HG02763 (cell line): ENCODE measurements at regions not wholly inside any gene's neighbourhood (a gene's known extent, or its start where the extent isn't known, plus 50 kb on each side); places are given as distances from the start of the nearest gene placed in this dataset.
"Not testable (repeated sequence)": the region's sequence is repeated elsewhere in the genome, so short reads cannot be mapped to it uniquely, and the experiment has no call there.

Experiments used
- ATAC-seq: cut with Tn5 transposase; IDR thresholded peaks from one replicate; pipeline ENCODE4 v1.9.1; 2021; ENCODE audit warnings: mild to moderate bottlenecking, moderate library complexity; ENCODE audit not compliant: unreplicated experiment

DNA sequence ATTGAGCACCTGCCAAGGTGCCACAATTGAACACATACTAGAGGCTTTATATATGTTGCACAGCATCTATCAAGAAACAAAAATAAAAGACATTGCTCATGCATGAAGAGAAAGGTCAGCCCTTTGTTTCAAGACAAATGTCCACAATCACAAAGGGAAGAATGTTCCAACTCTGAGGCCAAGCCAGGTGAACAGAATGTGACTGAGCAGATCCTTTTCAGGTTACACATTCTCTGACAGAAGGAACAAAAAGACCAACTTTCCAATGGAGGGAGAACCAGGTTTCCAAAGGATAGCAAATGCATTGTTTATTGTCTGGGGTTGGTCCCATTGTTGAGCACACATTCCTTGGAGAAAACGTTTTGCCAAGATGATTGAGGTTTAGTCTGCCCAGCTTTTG, 50.2 kb upstream of the FAM174B start:
- no peak for ATAC-seq

DNA sequence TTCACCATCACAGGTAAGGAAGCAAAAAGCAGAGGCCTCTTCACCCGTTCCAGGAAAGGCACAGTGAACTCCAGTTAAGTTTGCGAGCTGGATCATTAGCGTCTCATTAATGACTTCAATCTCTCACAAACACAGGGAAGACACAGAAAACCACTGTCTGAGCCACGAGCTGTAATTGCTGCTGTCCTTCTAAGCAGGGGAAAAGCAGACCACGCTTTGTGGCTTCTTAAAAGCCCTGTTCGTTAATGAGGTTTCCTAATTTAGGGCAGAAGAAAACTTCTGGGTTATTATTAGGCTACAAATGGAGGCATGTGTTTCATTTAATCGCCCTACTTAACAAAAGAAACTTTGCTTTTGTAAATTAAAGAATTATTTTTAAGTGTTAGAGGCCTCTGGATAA, 50.6 kb upstream of the FAM174B start:
- no peak for ATAC-seq

DNA sequence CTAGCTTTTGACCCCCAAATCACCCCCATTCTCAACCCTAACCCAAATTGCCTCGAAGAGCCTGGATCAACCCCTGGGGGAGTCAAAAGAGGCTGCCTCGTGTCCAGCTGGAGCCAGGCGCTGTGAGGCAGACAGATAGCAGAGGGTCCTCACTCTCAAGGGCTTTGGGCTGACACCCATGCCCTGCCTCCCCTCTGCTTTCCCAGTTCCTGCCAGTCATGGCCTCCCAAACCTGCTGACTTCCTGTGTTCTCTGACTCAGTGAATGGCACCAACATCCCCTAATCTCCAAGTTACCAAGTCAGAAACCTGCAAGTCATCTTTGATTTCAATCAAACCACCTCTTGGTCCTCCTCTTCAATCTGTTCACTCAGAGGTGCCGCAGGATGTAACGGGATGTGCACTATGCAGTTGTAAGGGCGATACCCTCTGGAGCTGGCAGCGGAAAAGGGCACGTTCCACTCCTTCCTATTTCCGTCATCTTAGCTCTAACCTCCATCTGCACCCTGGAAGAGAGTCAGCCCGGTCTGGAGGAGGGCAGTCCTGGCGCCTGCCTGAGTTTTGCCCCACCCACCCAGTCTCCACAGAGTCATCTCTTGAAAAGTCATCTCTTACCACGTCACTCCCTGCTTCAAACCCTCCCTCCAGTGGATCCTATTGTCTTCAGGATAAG, 52.4 kb upstream of the FAM174B start:
- no peak for ATAC-seq

DNA sequence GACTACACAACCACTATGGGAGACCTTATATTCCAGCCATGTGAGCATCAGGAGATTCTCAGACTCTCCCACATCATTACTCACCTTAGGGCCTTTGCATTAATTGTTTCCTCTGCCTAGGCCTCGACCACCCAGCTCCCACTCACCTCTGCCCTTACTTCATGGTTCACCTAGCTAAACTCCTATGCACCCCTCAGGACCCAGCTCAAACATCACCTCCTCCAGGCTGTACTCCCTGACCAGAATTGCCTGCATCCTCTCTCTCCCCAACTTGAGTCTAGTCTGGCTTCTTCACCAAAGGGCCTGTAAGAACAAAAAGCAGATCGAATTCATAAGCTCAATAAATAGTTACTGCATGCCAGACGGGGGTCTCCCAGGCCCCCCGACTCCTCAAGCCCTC, 53.1 kb upstream of the FAM174B start:
- no peak for ATAC-seq

DNA sequence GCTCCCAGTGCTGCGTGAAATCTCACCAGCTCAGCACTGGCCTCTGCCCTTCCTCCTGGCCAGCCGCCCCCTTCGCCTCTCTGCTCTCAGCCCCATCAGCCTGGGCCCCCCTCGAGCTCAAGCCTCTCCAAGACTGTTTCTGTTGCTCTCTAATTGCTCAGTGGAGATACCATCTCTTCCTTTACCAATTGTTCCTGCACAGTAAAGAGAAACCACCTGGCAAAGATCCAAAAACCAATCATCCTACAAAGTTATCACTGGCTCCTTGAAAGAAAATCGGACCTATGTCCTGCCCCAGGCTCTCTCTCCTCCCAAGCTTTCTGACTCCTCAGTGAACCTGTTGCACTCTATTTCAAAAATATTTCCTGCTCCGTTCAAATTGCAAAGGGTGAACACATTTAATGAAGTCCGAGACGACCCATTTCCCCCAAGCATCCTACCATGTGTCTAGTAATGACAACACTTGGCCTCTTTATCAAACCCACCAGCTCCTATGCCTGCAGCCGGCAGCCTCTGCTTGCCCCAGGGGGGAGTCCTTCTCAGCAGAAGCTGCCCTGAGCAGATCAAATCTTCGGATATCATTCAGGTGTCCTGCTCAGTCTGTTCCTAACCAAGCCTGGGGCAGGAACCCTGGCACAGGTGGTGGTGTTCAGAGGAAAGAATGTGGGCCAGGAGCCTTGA, 53.7 kb upstream of the FAM174B start:
- no peak for ATAC-seq

DNA sequence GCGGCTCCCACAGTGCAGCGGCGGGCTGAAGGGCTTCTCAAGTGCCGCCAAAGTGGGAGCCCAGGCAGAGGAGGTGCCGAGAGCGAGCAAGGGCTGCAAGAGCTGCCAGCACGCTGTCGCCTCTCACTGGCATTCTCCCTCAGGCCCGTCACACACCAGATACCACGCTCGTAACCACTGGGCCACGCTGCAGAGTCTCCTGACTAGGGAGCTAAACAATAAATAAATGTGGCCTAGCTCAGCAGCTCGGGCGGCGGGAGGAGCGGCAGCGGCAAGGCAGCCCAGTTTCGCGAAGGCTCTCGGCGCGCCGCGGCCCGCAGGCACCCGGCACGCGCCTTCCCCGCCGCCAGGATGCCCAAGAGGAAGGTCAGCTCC, 55.9 kb upstream of the FAM174B start:
- no peak for ATAC-seq

DNA sequence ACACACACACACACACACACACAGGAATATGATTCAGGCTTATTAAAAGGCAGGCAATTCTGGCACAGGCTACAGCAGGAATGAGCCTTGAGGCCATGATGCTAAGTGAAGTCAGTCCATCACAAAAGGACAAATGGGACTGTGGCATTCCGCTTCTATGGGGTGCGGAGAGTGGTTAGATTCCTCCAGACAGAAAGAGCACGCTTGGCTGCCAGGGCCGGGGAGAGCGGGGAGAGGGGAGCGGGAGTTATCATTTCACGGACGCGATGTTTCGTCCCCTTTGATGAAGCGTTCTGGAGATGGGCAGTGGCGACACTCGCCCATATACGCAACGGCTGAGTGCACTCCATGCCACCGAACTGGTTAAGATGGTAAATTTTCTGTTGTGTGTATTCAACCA, 58.5 kb upstream of the FAM174B start:
- no peak for ATAC-seq

DNA sequence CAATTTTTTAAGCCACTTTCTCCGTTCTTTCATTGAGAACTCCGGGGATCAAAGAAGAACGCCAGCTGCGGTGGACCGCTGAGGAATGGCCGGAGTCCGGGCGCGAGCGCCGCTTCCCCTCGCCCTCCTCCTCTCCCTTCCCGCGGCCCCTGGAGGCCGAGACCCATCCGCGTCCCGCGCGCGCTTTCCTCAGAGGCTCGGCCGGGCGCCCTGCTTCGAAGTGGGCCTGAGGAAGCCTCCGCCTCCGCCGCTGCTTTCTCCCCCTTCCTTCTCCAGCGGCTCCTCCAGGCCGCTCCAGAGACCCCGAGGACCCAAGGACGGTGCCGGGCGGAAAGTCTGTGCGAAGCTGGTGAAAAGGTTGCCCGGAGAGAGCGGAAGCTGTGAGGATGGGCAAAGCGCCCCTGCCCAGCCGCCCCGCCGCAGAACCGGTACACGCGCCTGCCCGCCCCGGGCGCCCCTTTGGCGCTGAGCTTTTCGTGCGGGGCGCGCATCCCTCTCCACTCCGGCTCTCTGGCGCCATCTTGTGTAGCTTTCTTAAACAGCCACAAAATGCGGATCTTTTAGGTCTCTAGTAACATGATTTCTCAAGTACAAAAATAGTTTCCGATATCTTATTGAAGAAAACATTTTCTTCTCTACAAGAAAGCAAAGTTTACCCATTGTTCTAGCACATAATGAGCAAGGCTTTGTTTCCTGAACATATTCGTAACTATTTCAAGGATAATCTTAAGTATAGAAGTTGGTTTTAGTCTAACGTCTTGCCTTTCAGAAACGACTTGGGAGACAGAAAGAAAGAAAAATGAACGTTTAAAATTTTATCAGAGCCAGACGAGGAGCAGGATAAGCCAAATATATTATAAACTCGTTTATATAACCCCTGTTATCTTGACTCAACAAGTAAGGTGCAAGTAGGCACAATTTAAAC, 59.2 kb upstream of the FAM174B start:
- peak; percentile 57 for ATAC-seq

DNA sequence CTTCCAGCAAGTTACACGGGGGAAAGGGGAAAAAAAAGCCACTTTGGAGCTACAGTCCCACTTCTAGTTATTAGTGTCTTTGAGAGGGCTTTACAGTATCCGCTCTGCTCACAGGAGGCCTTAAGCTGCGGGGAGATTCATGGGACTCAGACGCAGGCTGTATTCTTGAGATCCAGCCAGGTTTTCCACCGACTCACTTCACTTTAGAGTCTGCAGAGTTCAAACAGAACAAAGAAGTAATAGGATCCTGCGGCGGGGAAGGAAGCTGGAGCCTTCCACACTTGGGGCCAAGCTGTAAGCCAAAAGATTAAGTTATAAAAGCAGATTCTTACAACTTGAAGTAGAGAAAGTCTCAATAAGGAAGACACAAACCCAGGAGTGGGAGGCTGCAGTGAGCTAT, 60.2 kb upstream of the FAM174B start:
- no peak for ATAC-seq

DNA sequence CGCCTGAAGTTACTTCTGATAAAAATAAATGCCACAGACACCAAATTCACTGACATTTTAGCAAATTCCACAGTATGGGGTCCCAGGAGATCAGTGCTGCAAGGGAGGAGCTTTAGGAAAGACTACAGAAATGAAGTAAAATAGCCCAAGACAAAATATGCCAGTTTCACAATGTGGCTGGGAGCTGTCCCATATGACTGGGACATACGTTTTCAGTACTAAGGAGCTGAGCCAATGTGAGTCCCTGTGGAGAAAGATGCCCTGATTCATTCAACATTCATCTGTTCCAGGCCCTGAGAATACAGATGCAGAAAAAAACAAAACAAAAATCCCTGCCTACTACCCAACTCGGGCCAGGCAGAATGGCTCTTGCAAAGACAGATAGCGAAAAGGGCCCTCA, 63.4 kb upstream of the FAM174B start:
- no peak for ATAC-seq

DNA sequence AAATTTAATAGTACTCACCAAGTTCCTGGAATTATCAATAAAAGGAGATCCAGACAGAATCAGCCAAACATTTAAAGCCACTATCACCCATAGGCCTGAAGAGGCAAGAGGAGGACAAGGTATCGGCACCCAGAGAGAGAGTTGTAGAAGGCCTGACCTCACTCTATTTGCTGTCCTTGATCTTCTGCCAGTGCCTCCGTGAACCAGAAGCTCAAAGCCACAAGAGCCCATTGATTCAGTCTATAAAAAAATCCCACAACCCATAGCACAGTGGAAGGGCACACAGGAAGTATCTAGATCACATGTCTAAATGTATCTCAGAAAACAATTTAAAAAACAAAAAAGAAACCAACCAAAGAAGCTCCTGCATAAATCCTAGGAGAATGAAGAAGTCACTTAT, 68.6 kb upstream of the FAM174B start:
- no peak for ATAC-seq

DNA sequence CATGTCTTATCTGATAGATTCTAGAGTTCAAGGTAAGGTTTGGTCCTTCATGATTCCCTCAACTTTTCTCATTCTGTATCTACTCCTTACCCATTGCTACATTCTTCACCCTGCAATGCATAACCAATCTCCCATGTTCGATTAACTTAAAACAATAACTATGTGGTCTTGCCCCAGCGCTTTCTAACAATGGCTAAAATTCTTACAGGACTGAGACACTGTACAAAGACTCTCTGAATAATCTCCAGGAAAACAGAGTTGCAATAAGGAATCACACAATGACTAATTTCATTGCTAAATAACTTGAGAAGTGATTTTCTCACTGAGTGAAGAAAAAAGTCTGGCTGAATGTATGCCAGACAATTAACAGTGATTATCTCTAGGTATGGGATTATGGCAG, 69.6 kb upstream of the FAM174B start:
- no peak for ATAC-seq

DNA sequence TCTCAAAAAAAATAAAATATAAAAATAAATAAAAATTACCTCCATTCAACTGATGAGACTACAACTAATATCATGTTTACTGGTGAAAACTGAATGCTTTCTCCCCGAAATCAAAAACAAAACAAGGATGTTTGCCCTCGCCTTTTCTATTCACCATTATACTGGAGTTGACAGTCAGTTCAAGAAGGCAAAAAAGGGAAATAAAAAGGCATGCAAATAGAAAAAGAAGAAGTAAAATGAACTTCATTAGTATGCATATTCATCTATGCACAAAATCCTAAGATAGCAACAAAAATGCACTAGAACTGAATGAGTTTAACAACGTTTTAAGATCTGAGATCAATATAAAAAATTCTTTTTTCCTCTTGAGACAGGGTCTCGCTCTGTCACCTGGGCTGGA, 72.7 kb upstream of the FAM174B start:
- no peak for ATAC-seq

DNA sequence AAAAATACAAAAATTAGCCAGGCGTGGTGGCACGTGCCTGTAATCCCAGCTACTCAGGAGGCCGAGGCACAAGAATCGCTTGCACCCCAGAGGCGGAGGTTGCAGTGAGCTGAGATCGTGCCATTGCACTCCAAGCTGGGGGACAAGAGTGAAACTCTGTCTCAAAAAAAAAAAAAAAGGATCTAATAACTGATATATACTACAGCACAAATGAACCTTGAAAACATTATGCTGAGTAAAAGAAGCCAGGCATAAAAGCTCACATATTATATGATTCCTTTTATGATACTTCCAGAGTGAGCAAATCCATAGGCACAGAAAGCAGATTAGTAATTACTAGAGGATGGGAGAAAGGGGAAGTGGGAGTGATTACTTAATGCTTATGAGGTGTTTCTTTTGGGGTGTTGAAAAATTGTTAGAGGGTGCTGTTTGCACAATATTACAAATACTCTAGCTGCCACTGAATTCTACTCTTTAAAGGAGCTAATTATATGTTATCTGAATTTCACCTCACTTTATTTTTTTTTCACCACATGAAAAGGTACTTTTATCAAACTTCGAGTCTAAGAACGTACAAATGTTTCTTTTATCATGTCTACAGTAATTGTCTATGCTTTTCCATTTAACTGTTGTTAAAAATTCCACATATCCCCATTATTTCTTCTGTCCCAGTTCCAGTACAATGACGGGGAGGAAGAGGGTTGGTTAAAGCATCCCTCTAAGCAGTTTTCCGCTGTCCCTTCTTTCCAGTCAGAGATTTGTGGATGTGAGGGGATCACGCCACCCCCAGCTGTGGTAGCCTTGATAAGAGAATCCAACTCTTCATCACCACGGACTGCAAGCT, 77.7 kb upstream of the FAM174B start:
- no peak for ATAC-seq

DNA sequence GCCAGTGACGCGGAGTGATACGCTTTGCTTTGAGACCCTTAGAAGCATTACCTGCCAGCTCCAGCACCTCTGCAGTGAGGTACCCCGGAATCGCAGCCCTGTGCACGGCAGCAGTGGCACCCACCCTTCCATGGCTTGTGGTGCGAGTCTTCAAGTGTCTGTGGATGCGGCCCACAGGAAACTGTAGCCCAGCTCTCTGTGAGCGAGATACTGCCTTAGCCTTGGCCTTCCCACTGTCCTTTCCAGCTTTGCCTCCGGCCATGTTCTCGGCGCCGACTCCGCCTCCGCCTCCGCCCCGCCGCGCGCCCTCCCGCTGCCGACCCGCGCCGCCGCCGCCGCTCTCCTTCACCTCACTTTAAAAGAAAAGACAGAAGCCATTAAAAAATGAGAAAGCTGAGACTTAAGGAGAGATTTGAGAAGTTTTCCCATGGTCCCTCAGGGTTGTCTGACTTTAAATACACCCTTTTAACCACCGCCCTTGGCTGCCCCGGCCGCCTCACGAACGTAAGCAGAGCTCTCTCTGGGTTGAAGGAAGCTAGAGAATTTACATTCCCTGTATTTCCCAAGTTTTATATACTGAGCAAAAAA, 78.5 kb upstream of the FAM174B start:
- ATAC-seq = no peak

DNA sequence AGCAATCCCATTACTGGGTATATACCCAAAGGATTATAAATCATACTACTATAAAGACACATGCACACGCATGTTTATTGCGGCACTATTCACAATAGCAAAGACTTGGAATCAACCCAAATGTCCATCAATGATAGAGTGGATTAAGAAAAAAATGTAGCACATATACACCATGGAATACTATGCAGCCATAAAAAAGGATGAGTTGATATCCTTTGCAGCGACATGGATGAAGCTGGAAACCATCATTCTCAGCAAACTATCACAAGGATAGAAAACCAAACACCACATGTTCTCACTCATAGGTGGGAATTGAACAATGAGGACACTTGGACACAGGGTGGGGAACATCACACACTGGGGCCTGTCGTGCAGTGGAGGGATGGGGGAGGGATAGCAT, 83.7 kb upstream of the FAM174B start:
- ATAC-seq = not testable (repeated sequence)

DNA sequence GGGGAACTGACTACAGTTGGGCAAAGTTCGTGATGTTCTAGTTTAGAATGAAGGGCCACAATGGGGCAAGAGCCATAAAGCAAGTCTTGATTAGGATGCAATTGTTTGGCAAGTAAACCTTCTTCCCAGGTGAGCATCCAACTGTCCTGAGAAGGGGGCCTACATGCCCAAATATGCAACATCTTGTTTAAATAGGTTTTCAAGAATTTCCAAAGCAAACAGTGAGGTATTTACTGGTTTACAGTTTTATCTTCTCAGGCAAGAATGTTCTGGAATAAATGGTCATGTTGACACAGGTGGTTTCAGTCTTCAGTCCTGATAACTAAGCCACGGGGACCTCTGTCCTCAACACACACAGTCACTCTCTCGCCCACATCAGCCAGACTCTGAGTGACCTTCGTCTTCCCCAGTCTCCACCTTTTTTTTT, 90.3 kb upstream of the FAM174B start:
- no peak for ATAC-seq

DNA sequence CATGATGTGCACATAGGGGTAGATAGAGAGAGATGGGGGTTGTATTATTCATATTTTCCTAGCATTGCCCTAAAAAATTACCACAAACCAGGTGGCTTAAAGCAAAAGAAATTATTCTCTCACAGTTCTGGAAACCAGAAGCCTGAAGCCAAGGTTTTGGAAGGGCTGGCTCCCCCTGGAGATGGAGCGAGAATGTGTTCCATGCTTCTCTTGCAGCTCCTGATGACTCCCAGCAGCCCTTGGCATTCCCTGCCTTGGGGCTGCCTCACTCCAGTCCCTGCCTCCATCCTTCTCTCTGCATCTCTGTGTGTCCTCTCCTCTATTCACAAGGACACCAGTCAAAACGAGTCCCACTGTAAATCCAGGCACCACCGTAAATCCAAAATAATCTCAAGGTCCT, 91.5 kb upstream of the FAM174B start:
- no peak for ATAC-seq

DNA sequence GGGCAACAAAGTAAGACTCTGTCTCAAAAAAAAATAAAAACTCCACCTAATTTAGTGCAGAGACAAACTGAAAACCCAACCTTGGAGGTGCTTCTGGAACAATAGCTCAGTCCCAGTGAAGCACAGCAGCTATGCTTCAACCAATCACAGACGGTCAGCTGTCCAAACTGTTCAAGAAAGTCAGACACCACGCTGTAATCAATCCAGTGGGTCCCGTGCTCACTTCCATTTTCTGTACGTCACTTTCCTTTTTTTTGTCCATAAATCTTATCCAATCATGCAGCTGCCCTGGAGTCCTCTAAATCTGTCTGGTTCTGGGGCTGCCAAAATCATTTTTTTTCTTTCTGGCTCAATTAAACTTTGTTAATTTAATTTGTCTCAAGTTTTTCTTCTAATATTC, 93.6 kb upstream of the FAM174B start:
- ATAC-seq = no peak

DNA sequence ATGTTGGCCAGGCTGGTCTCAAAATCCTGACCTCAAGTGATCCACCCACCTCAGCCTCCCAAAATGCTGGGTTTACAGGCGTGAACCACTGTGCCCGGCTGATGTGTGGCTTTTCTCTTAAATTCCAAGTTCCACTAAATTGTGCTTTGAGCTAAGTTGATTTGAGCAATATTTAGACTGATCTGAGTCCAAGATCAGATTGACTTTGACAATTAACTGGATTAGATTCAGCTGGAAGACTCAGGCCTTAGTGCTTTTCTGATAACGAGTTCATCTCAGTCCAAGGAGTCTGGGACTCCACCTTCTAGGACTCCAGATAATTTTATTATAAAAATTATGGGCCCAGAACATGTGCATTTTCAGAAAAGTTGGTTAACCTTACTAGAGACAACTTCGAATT, 94.4 kb upstream of the FAM174B start:
- no peak for ATAC-seq

DNA sequence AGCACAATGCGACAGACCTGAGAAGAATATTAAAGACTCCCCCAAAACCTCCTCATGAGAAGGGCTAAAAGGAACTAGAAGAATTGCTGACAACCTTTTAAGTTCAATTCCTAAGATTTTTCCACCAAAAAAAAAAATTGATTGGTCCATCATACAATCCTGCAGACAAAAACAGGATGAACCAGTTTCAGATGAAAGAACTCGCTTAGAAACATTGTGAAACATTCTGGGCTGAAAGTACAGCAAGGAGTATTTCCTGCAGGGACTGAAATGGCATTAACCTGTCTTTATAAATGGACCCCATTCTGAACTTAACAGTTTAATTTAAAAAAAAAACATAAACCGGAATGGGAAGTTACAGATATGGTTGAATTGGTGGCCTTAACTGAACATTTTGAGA, 96.0 kb upstream of the FAM174B start:
- ATAC-seq = no peak
